Smooth muscle cell (in vitro differentiated cells): ENCODE measurements at regions not wholly inside any gene's neighbourhood (a gene's known extent, or its start where the extent isn't known, plus 50 kb on each side); places are given as distances from the start of the nearest gene placed in this dataset.

Source experiments
- DNase-seq: peaks from one replicate; lab custom pipeline; 2025; ENCODE audit not compliant: unreplicated experiment; lab: John Stamatoyannopoulos, UW
- H2AFZ ChIP-seq: fragments of 200-600 bp; sonication (generic); 2 replicates; pipeline ENCODE4 v1.6.0; 2016; ENCODE audit warnings: antibody characterized with exemption, low read depth, mild to moderate bottlenecking
- H3F3A ChIP-seq: fragments of 200-600 bp; sonication (generic); 2 replicates; pipeline ENCODE4 v1.6.0; 2017; ENCODE audit warnings: antibody characterized with exemption, low read depth
- H3K27ac ChIP-seq: fragments of 200-600 bp; sonication (generic); 2 replicates; pipeline ENCODE4 v1.5.1; 2016; ENCODE audit warnings: low read depth, mild to moderate bottlenecking
- H3K27me3 ChIP-seq: fragments of 200-600 bp; sonication (generic); 2 replicates; pipeline ENCODE4 v1.6.1; 2016; ENCODE audit warnings: low read depth, mild to moderate bottlenecking
- H3K36me3 ChIP-seq: fragments of 200-600 bp; sonication (generic); 2 replicates; pipeline ENCODE4 v1.5.1; 2016; ENCODE audit warnings: low read depth
- H3K4me1 ChIP-seq: fragments of 200-600 bp; sonication (generic); 2 replicates; pipeline ENCODE4 v1.5.1; 2016; ENCODE audit warnings: low read depth
- H3K4me2 ChIP-seq: fragments of 200-600 bp; sonication (generic); 2 replicates; pipeline ENCODE4 v1.6.0; 2016; ENCODE audit warnings: mild to moderate bottlenecking
- H3K4me3 ChIP-seq: fragments of 200-600 bp; sonication (generic); 2 replicates; pipeline ENCODE4 v1.5.1; 2016; ENCODE audit warnings: mild to moderate bottlenecking
- H3K79me2 ChIP-seq: fragments of 200-600 bp; sonication (generic); 2 replicates; pipeline ENCODE4 v1.6.0; 2016; ENCODE audit warnings: low read depth, mild to moderate bottlenecking
- H3K9ac ChIP-seq: fragments of 200-600 bp; sonication (generic); 2 replicates; pipeline ENCODE4 v1.6.0; 2016; ENCODE audit warnings: low read depth
- H3K9me3 ChIP-seq: fragments of 200-600 bp; sonication (generic); replicated peaks from 2 replicates; pipeline ENCODE4 v1.5.1; 2016; ENCODE audit warnings: low read depth
- H4K20me1 ChIP-seq: fragments of 200-600 bp; sonication (generic); 2 replicates; pipeline ENCODE4 v1.6.0; 2016; ENCODE audit warnings: low read depth
- WGBS: methylation state at CpG from one replicate; pipeline ENCODE4 v1.1.7; 2016; ENCODE audit warnings: low lambda C conversion rate; 5-methylcytosine and 5-hydroxymethylcytosine counted together
- TF ChIP-seq, protein P1 (sequence below): fragments of 200-600 bp; sonication (generic); IDR thresholded peaks from 2 replicates; pipeline ENCODE4 v1.5.1; 2017; ENCODE audit warnings: borderline replicate concordance, mild to moderate bottlenecking, antibody characterized with exemption; ENCODE audit not compliant: insufficient read depth, poor library complexity, severe bottlenecking

- Histone ChIP-seq H3K4me3 (no peak overlapping the region), H3K4me2 (no peak overlapping the region), H3K9me3 (no peaks in the 10 kb centered on the region), H3K36me3 (no peaks in the 10 kb centered on the region), H3K4me1 (no peaks in the 10 kb centered on the region), H3K27me3 (peaks cover 11% of the 10 kb centered on the region), H3K27ac (no peak overlapping the region), H2AFZ (no peak overlapping the region), H3K9ac (no peak overlapping the region), H3K79me2 (no peaks in the 10 kb centered on the region), H3F3A (no peaks in the 10 kb centered on the region), H4K20me1 (no peaks in the 10 kb centered on the region)
- 92% methylated on average over 1 of the region's 1 CpG for WGBS
- TF ChIP-seq, protein P1, sequence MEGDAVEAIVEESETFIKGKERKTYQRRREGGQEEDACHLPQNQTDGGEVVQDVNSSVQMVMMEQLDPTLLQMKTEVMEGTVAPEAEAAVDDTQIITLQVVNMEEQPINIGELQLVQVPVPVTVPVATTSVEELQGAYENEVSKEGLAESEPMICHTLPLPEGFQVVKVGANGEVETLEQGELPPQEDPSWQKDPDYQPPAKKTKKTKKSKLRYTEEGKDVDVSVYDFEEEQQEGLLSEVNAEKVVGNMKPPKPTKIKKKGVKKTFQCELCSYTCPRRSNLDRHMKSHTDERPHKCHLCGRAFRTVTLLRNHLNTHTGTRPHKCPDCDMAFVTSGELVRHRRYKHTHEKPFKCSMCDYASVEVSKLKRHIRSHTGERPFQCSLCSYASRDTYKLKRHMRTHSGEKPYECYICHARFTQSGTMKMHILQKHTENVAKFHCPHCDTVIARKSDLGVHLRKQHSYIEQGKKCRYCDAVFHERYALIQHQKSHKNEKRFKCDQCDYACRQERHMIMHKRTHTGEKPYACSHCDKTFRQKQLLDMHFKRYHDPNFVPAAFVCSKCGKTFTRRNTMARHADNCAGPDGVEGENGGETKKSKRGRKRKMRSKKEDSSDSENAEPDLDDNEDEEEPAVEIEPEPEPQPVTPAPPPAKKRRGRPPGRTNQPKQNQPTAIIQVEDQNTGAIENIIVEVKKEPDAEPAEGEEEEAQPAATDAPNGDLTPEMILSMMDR = no peak
- DNase-seq = no peak
Measured at GRCh38 chr6:148080315-148080714, 262.3 kb upstream of the SASH1 start.

- Histone ChIP-seq H3K36me3 (no peaks in the 10 kb centered on the region), H3K9me3 (no peaks in the 10 kb centered on the region), H3K27ac (no peak overlapping the region), H2AFZ (no peak overlapping the region), H4K20me1 (no peaks in the 10 kb centered on the region), H3K4me3 (no peak overlapping the region), H3F3A (no peaks in the 10 kb centered on the region), H3K27me3 (peaks cover 11% of the 10 kb centered on the region), H3K79me2 (no peaks in the 10 kb centered on the region), H3K4me2 (no peak overlapping the region), H3K4me1 (no peaks in the 10 kb centered on the region), H3K9ac (no peak overlapping the region)
- TF ChIP-seq, protein P1 = no peak
- WGBS = 93% methylated on average over 7 of the region's 7 CpGs
- no peak for DNase-seq
Measured at GRCh38 chr6:148081076-148081475, 261.6 kb upstream of the SASH1 start.

- H2AFZ ChIP-seq = no peak overlapping the region
- no peak for DNase-seq
- no peaks in the 10 kb centered on the region for H4K20me1 ChIP-seq
- WGBS = 33% methylated on average over 2 of the region's 2 CpGs
- H3K9ac ChIP-seq = no peak overlapping the region
- H3K79me2 ChIP-seq = no peaks in the 10 kb centered on the region
- no peaks in the 10 kb centered on the region for H3K9me3 ChIP-seq
- peaks cover 9% of the 10 kb centered on the region for H3K27me3 ChIP-seq
- no peaks in the 10 kb centered on the region for H3F3A ChIP-seq
- no peak overlapping the region for H3K4me3 ChIP-seq
- H3K4me1 ChIP-seq = no peaks in the 10 kb centered on the region
- H3K4me2 ChIP-seq = no peak overlapping the region
- TF ChIP-seq, protein P1 = no peak
- no peak overlapping the region for H3K27ac ChIP-seq
- H3K36me3 ChIP-seq = no peaks in the 10 kb centered on the region
Measured at GRCh38 chr6:148082044-148082443, 260.6 kb upstream of the SASH1 start.

DNA sequence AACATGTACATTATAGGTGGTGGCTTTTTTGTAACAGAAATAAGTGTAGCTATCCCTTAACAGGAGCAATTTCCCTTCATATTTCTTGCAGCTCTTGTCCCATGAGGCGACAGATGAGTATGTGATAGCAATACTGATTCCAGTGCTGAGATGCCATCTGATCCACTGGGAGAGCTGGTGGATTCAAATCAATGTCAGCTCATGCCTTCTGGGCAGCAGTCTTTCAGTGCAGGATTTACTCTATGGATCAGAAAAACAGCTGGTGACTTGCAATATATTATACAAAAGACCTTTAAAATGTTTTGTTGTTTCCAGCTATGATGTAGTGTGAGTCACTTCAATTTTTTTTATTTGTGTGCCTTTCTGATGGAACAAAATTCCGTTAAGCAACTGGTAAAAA, 259.9 kb upstream of the SASH1 start:
- Histone ChIP-seq H3K79me2 (no peaks in the 10 kb centered on the region), H3K27me3 (peaks cover 6% of the 10 kb centered on the region), H3K9me3 (no peaks in the 10 kb centered on the region), H3K4me3 (no peak overlapping the region), H2AFZ (no peak overlapping the region), H3K4me2 (no peak overlapping the region), H4K20me1 (no peaks in the 10 kb centered on the region), H3F3A (no peaks in the 10 kb centered on the region), H3K9ac (no peak overlapping the region), H3K27ac (no peak overlapping the region), H3K36me3 (no peaks in the 10 kb centered on the region), H3K4me1 (no peaks in the 10 kb centered on the region)
- 74% methylated on average over 2 of the region's 2 CpGs for WGBS
- TF ChIP-seq, protein P1 = no peak
- DNase-seq = no peak
